ENCODE measurements at regions not wholly inside any gene's neighbourhood (a gene's known extent, or its start where the extent isn't known, plus 50 kb on each side); places are given as distances from the start of the nearest gene placed in this dataset.

GRCh38 chr20:48026981-48027592, 241.8 kb upstream of the SULF2 start (continued):
- TF ChIP-seq ZNF547 (CRISPR knock-in tag; IDR thresholded peaks at IDR 0.05) = no peak
- TF ChIP-seq ZNF784 (CRISPR knock-in tag; IDR thresholded peaks at IDR 0.05; ENCODE audit: borderline replicate concordance) = no peak
- no peak for TF ChIP-seq ZNF674 (CRISPR knock-in tag; IDR thresholded peaks at IDR 0.05; ENCODE audit: low read depth)
- TF ChIP-seq ZNF720 (CRISPR knock-in tag; IDR thresholded peaks at IDR 0.05) = no peak
- no peak for TF ChIP-seq ZNF232 (CRISPR knock-in tag; IDR thresholded peaks at IDR 0.05; ENCODE audit: borderline replicate concordance)

- intact Hi-C loops (cut with micrococcal nuclease; ENCODE audit: unreplicated experiment) = no loop called here
- no peaks in the 10 kb centered on the region for H3K36me3 ChIP-seq (replicated peaks in 1 of 2; ENCODE audit: control insufficient read depth in 1 of 2, insufficient read depth in 2 of 2, low read length in 2 of 2)
- H3K27ac ChIP-seq (ENCODE audit: extremely low read length, insufficient read depth, low read length) = no peak overlapping the region
- no peak overlapping the region for H3K4me3 ChIP-seq (replicated peaks in 1 of 3; ENCODE audit: insufficient read depth in 1 of 3, low read depth in 2 of 3, low read length in 3 of 3)
- no peak overlapping the region for H3K4me2 ChIP-seq (ENCODE audit: low read depth, low read length)
- no TSS peak for BruUV-seq (replicated peaks)
- ATAC-seq (no peak), DNase-seq (ENCODE audit: low spot score) (no peak), FAIRE-seq (peak; percentile 36)
- H3K9ac ChIP-seq (ENCODE audit: insufficient read depth, low read depth, low read length) = no peak overlapping the region
- no peaks in the 10 kb centered on the region for H3K9me3 ChIP-seq (ENCODE audit: low read length)
- POLR2A ChIA-PET = no interaction called here
- H3K4me1 ChIP-seq (ENCODE audit: insufficient read depth, low read length) = no peaks in the 10 kb centered on the region
- peaks cover 1 to 38% of the 10 kb centered on the region in 2 experiments; a peak in 3 of 5 replicates for H3K27me3 ChIP-seq (ENCODE audit: control insufficient read depth in 1 of 2, insufficient read depth in 2 of 2, low read length in 2 of 2)
- H2AFZ ChIP-seq (ENCODE audit: low read length) = no peak overlapping the region
- CTCF ChIA-PET (ENCODE audit: low intra/inter-chr PET ratio, low total read pairs) = no interaction called here
- 3% methylated on average over 4 of the region's 4 CpGs for WGBS (ENCODE audit: low lambda C conversion rate)
- in situ Hi-C loops (cut with HindIII; ENCODE audit: extremely low pct_ligation_motif_present, low pct_unique_long_range_greater_than_20kb) = no loop called here
- H4K20me1 ChIP-seq (ENCODE audit: insufficient read depth, low read length) = no peaks in the 10 kb centered on the region
- TF ChIP-seq KDM4B (CRISPR knock-in tag; IDR thresholded peaks at IDR 0.05) (no peak), MAFK (conservative IDR thresholded peaks at IDR 0.05 in 1 of 2, IDR thresholded peaks at IDR 0.05 in 1 of 2; ENCODE audit: low read length in 2 of 2) (peak in 1 of 2 experiments; percentile 29; a peak in 1 of 4 replicates), ZNF251 (CRISPR knock-in tag; IDR thresholded peaks at IDR 0.05) (no peak), ZNF703 (CRISPR knock-in tag; IDR thresholded peaks at IDR 0.05; ENCODE audit: borderline replicate concordance) (no peak), ZBTB25 (CRISPR knock-in tag; IDR thresholded peaks at IDR 0.05) (no peak), ZNF761 (CRISPR knock-in tag; conservative IDR thresholded peaks at IDR 0.05) (no peak), IRX3 (CRISPR knock-in tag; IDR thresholded peaks at IDR 0.05; ENCODE audit: borderline replicate concordance, low read depth) (no peak), ZNF362 (CRISPR knock-in tag; IDR thresholded peaks at IDR 0.05; ENCODE audit: borderline replicate concordance) (no peak), BCL3 (CRISPR knock-in tag; IDR thresholded peaks at IDR 0.05) (no peak)
- H3K79me2 ChIP-seq (ENCODE audit: insufficient read depth, low read length) = no peaks in the 10 kb centered on the region
These were observed 240.4 kb upstream of the SULF2 start for GRCh38 chr20:48025661-48026060.
